ENCODE measurements at regions not wholly inside any gene's neighbourhood (a gene's known extent, or its start where the extent isn't known, plus 50 kb on each side); places are given as distances from the start of the nearest gene placed in this dataset.

DNA sequence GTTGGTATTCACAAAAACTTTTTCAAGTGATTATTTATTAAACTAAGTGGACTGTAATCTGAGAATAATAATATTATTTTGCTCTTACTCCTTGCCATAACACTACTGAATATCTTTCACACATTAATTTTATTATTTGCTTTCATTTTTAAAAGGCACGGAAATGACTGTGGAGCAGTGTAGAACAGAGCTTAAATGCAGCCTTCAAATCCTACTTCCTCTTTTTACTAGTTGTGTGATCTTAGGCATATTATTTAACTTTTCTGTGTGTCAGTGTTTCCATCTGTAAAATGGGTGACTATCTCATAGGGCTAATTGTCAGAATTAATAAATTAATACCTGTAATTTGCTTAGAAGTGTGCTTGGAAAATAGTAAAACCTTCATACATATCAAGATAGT is 55.5 kb upstream of the SLC8A1 start:
- no peak for DNase-seq
- intact Hi-C loops (cut with DNase I) = no loop called here

DNA sequence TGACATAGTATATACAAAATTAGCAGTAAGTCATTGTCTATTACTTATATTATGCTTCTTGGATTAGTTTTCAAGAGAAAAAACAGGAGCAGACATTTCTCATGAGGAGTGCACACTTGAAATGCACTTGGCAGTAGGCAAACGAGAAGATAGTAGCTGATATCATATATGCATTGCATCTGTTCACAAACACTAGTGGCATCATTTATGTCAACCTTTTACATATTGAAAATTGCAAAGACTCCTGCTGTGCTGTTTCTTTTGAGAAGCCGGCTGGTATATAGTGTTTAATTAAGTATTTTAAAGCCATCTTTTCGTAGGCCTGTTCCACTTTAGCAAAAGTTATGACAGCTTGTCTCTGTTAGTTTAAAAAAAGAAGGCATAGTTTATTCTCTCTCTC is 58.4 kb upstream of the SLC8A1 start:
- intact Hi-C loops (cut with DNase I) = no loop called here
- no peak for DNase-seq

DNA sequence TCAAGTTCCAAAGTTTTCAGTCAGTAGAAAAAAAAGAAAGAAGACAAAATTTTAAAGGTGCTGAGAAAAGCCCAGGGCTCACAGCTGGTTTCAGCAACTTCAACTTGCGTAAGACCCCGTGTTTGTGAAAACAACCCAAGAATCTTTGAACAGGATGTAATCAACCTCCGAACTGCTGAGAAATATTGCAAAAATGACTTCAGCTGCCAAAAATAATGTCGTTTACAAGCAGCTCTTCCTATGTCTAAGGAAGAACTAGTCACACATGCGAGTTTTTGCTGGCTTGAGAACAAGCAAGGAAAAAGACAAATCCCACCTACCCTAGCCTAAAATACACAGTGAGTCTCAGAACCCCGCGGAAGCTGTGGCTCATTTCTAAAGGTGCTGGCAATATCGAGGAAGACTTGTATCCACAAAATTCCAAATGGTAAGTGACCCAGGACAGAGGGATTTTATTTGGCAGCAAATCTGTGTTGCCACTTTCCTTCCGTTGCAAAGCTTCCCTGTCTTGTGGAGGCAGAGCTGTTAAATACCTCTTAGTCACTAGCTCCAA is 59.8 kb upstream of the SLC8A1 start:
- intact Hi-C loops (cut with DNase I) = no loop called here
- DNase-seq = peak in 1 of 10 donors; percentile 45

DNA sequence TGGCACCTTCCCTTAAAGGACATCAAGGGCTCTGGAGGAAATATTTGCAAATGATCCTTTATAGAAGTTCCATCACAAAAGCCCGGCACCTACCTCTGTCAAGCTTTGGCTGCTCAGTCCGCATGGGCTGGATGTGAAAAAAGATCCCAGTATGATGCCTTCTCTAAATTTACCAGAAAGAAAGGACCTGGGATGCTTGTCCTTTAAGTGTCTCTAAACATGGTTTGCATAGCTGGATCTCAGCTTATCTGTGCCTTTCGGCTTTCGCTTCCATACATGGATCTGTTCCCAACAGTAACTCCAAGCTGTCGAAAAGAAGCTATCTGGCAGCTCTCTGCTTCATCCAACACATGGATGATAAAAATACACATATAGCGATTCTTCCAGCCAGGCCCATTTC is 60.4 kb upstream of the SLC8A1 start:
- DNase-seq = peak in 4 of 10 donors; percentile 3 to 39 (median 6)

DNA sequence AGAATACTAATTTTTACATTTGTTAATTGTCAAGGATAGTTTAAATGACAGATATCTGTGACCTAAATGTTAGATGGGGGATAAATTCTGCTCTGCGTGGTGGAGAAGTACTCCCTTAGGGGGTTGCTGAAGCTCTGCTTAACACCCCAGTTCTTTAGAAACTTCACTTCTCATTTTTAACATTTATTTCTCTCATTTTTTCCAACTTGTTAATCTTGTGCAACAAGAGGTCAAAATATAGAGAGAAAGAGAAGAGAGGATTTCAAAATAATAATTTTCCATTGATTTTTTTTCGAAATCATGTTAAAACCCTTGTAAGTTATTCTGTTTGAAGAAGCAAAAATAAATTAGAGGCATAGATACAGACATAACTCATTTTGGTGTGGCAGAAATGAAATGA is 61.3 kb upstream of the SLC8A1 start:
- DNase-seq = no peak
- intact Hi-C loops (cut with DNase I) = no loop called here

More for the DNA sequence above, 60.4 kb upstream of the SLC8A1 start:
- intact Hi-C loops (cut with DNase I) = no loop called here

DNA sequence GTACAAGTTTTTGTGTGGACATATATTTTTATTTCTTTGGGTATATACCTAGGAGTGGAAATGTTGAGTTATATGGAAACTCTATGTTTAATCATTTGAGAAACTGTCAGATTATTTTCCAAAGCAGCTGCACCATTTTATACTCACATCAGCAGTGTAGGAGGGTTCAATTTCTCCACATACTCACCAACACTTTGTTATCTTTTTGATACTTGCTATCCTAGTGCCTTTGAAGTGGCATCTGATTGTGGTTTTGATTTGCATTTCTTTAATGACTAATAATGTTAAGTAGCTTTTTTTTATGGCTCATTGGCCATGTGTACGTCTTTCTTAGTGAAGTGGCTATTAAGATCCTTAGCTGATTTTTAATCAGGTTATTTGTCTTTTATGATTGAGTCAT is 64.7 kb upstream of the SLC8A1 start:
- no peak for DNase-seq
- intact Hi-C loops (cut with DNase I) = no loop called here

DNA sequence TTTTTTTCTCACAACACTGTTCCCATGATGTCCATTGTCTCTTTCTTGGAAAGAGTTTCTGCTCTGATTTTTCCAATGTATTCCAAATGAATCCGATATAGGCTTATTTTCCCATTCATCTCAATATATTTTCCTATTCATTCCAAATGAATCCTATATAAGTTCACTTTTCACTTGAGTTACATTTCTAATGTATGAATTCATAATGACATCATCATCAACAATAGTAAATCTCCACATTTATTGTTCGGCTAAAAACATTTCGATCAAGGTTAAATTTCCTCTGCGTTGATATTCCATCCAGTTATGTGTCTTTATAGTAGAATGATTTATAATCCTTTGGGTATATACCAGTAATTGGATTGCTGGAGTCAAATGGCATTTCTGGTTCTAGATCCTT is 76.7 kb upstream of the SLC8A1 start:
- intact Hi-C loops (cut with DNase I) = no loop called here

DNA sequence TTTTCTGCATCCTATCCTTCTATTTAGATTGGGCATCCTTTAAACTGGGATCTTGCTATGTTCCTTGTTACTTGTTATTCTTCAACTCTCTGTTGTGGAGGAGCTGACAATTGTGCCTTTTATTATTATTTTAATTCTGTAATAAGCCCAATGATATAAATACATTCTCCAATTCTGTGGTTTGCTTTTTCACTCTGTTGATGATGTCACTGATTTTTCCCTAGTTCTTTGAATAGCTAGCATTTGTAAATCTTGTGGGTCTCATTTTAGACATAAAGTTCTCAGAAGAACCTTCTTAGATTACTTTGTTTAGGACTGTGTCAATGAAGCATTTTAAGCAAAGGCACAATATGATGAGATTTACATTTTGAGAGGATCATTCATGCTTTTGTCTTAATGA is 79.5 kb upstream of the SLC8A1 start:
- intact Hi-C loops (cut with DNase I) = no loop called here
- no peak for DNase-seq

More for the DNA sequence above, 76.7 kb upstream of the SLC8A1 start:
- DNase-seq = no peak

DNA sequence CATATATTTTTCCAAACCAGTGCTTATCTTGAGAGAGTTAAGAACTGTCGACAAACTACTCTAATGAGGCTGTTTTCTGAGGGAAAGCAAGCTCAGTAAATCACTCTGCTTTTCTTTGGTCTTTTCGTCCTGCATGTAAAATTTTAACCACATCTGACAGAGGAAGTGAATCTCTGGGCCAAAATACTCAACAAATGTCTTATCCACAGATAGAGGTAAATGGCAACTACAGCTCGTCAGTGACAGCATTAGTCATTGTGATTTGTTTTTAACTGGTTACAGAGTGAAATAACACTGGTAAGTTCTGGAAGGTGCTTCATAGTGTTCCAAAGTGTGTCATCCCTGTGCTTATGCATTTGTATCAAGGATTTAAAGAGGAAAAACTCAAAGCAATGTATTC is 82.6 kb upstream of the SLC8A1 start:
- intact Hi-C loops (cut with DNase I) = no loop called here
- no peak for DNase-seq

DNA sequence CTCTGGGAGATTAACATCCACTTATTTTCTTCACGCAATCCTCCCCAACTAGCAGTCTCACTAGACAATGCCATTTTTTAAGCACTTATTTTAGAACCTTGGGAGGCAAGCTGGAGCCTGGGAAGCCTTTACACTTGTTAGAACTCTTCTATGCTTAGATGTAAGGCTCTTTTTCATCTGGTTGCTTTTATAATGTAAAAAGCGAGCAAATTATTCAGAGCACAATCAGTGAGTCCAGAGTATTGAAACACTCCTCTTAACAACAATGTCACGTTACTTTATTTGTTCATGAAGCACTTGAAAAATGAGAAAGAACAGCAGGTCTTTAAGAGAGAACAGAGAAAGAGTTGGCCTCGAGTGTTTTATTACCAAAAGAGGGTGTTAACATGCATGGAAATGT is 84.1 kb upstream of the SLC8A1 start:
- intact Hi-C loops (cut with DNase I) = no loop called here
- DNase-seq = no peak

DNA sequence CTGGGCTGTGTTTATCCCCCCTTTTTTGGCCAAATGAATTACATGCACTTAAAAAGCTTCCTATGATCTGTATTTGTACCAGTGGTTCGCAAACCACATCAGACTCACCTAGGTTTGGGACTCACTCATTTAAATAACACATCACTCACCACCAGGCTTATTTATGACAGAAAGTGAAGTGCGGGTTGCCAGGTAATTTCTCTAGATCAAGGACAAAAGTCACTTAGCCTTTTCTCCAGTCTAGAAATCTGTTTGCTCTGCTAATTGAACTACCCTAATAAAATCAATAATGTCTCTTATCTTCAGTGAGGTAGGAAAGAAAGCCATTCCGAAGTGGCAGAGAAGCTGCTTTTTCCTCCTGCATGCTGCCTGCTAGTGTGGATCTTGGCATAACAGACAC is 88.1 kb upstream of the SLC8A1 start:
- intact Hi-C loops (cut with DNase I) = no loop called here
- no peak for DNase-seq

DNA sequence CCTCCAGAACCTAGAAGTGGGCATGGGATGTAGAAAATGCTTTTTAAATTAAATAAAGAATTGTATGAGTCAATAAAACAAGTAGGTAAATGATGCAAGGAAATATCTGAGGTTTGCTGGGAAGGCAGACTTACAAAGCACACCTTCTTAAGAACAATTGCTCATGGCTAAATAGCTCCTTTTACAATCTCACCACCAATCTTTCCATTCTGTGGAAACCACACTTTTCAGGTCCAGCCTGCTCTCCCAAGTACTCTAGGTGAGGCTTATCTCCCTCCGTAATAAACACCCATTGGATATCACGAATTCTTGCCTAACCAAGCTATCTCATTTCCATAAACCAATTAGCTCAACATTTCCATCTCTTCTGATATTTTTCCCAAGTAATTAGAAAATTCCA is 91.5 kb upstream of the SLC8A1 start:
- DNase-seq = no peak
- intact Hi-C loops (cut with DNase I) = no loop called here

DNA sequence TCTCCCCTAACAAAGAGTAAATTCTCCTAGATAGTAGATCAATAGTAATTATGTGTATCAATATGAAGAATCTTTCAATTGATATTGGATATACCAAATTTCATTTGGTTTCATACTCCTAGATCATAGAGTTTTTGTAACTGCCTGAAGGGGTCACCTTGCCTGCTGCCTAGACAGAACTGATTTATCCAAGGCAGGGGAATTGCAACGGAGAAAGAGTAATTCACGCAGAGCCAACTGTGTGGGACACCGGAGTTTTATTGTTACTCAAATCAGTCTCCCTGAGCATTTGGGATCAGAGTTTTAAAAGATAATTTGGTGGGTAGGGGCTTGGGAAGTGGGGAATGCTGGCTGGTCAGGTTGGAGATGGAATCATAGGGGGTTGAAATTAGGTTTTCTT is 92.2 kb upstream of the SLC8A1 start:
- no peak for DNase-seq
- intact Hi-C loops (cut with DNase I) = no loop called here

DNA sequence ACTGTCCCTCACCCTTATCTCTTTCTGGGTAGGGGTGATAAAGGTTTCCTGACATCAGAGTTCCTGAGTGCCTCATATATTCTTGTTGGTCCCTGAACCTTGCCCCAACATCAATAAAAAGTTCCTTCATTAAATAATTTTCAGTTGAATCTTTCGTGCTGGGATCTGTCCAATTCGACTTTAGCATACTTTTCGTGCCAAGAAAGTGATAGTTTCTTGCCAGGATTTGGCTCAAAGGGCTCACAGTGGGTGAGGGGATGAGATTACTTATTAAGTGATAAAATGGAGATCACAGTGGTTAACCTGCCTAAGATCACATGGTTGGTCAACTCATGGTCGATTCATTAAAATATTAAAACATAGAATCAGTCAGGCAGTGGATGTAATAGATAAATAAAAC is 93.8 kb upstream of the SLC8A1 start:
- no peak for DNase-seq
- intact Hi-C loops (cut with DNase I) = no loop called here

DNA sequence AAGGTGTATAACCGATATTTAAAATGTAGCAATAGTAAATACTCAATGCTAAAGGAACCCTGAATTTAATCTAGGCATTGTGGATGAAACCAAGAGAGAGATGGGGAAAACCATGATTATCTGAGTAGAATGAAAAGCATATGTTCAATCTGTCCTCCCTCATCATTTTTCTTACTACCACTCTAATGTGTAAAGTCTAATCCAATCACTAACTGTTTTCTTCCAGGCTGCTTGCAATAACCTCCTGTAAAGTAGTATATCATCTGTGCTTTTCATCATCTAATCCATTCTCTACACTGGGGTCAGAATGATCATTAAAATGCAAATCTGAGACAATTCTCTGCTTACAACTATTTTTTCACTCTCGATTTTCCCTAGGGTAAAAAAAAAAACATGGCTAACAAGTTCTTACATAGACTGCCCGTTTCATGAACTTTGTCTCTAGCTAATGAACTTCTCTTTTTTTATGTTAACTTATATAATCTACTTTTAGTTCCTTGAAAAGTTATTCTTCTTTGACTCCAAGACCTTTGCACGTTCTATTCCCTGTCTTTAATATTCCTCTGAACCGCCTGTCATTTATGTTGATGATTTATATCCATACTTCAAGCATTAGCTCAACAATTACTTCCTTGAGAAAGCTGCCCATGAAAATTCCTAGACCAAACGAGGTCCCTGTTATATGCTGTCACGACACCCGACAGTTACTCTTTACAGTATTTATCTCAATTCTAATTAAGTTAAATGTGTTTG is 94.7 kb upstream of the SLC8A1 start:
- intact Hi-C loops (cut with DNase I) = no loop called here
- DNase-seq = no peak

DNA sequence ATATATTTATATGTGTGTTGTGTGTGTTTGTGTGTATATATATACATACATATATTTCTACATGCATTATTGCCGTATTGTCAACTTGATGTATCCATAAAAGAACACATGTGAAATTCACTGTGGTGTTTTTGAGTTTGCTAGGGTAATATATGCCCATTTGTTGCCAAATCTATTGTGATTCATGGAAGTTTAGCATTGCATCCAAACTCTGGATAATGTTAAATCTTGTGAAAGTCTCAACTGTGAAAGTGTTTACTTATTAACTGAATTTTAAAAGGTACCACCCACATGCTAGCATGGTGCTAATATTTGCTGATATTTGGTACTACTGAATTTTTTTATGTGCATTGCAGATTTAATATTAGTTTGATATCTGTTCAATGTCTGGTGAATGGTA is 96.6 kb upstream of the SLC8A1 start:
- DNase-seq = no peak
- intact Hi-C loops (cut with DNase I) = no loop called here

DNA sequence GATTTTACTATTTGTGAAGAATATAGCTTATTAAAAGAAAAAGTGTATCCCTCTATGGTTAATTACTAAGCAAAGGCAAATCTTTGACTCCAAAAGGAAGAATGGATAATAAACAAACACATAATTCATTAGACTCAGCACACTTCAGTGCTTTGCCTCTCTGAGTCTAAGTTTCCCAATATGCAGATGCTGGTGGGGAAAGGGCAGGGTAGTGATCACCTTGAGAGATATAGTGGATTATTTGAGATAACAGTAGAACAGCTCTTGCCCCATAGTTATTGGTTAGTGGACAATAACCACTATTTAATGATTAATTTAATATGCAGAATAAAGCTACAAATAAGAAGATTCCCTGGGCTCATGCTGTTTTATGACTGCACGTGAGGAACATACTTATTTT is 98.2 kb upstream of the SLC8A1 start:
- intact Hi-C loops (cut with DNase I) = loop anchor here (5.0 kb wide), 1 partner anchor 638 kb away; no protein-coding TSS in a partner anchor
- DNase-seq = no peak

DNA sequence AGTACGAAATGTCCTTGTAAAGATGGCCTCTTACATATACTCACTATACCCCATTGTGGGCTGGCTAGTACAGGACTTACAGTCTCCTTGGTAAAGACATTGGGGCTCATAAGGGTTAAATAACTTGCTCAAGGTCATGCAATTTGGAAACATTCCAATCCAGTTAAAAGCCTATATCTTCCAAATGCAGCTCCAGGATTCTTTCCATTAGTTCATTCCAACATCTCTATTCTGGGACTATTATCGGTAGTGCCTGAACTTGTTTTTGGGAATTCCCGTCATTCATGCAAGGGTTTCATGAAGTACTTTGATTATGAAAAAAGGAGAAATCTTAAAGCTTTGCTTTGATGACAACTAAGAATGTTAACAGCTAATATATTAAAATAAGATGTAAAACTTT is 99.2 kb upstream of the SLC8A1 start:
- intact Hi-C loops (cut with DNase I) = loop anchor here (5.0 kb wide), 1 partner anchor 639 kb away; no protein-coding TSS in a partner anchor
- no peak for DNase-seq

DNA sequence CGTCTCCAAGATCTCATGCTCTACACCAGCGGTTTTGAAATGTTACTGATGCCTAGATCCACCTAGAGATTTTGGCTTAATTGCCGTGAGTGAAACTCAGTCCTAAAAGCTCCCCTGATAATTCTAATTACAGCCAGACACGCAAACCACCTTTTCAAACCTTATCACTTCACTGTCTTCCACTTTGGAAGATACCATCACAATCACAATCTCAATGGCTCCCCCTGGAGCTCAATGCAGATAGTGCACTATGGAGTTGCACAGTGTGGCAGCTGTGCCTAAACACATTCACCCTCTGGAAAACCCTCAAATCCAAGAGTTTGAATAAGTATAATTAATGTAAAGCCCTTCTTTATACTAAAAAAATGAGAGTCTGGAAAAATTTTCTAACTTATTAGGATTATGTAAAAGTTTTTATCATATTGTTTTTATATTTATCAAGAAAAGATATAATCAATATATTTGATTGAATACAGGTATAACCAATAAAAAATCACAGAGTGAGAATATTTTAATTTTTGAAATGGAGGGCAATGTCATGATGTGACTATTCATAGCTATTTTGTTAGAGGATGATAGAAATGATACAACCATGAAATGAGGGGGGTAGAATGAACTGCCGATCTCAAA is 102.9 kb upstream of the SLC8A1 start:
- intact Hi-C loops (cut with DNase I) = loop anchor here (5.0 kb wide), 1 partner anchor 642 kb away; no protein-coding TSS in a partner anchor
- DNase-seq = peak in 6 of 10 donors; percentile 6 to 63 (median 52)

DNA sequence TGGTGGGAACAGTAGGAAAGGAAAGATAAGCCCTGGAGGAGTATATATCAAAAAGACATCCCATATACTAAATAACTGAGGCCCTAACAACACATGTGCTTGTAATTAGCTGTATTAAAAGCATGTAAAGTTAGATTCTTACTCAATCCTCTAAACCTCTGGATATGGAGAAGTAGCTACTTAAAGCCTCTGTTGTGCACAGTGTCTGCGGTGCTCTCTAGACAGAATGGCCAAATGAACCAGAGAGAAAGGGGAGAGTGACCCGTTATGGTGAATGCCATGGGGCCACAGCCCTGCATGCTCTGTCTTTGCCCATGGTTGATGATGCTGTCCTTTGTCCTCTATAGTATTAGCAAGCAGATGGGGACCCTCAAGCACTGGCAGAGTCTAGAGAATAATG is 104.4 kb upstream of the SLC8A1 start:
- intact Hi-C loops (cut with DNase I) = no loop called here
- no peak for DNase-seq

DNA sequence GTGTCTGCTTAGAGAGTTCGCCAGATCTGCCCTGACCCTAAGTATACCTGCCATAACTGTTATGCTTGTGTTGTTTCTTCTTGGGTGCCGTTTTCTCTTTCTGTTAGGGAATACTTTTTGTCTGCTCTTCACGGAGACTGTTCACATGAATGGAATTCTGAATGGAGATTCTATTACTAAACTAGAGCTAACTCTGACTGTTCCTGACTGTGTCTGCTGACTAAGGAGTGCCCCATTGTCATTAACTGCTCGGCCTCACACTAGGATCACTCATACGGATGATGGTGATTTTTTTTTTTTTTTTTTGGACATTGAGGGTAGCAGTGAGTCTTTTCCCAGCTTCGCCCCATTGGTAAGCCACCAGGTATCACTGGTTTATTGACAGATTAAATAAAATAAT is 104.8 kb upstream of the SLC8A1 start:
- intact Hi-C loops (cut with DNase I) = no loop called here
- DNase-seq = no peak

DNA sequence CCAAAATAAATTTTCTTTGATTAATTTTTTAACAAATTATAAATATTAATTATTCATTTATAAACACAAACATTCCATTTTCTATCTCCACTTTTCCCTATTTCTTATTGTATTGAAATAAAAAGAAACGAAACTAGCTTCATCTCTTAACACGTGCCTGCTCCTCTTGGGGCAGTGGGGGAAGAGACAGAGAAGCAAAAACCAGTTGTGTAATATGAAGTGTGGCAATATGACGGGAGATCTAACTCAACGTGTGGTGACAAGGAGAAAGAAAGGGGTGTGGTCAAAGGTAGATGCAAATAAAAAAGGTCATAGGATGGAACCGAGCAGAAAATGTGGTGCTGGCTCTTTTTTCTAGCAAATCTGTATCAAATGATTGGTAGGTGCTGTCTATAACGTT is 106.9 kb upstream of the SLC8A1 start:
- intact Hi-C loops (cut with DNase I) = no loop called here
- DNase-seq = no peak
